NCI-H187 treated with DMSO at 0.1 percent for 48 hours (cell line): ENCODE measurements at regions not wholly inside any gene's neighbourhood (a gene's known extent, or its start where the extent isn't known, plus 50 kb on each side); places are given as distances from the start of the nearest gene placed in this dataset.
"Not testable (repeated sequence)": the region's sequence is repeated elsewhere in the genome, so short reads cannot be mapped to it uniquely, and the experiment has no call there.

Experiments
- DNase-seq: peaks from one replicate; lab custom pipeline; 2025; lab: John Stamatoyannopoulos, UW

DNA sequence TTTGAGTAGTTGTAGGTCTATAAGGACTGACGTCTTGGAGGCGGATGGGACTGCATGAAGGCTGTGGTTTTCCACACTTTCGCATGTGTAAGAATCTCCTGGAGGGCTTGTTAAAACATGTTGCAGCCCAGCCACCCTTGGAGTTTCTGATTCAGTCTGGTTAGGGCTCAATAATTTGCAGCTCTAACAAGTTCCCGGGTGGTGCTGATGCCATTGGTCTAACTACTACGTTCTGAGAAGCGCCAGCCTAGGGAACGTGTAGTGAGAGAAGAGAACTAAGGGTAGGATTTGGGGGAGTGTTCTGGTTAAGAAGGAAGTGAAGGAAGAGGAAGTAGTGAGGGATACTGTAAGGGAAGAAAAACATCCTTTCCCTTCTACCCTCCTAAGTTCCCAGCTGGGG is 138.9 kb downstream of the LARP7 start:
- DNase-seq: no peak

DNA sequence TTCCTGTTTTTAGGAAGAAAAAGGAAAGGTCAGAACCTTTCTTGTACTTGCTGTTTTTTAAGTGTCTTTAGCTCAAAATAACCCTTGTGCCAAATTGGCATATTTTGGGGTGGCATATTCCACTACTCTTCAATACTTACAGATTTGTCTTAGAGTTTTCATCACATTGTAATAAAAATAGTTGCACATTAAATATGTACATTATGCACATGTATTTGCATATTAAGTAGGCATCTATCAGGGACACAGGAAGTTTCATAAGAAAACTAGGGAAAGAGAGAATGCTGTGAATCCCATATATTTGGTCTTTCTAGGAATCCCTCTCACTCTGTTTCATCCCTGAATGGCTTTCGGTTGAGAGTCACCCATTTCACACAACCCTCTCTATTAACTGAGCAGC is 139.6 kb downstream of the LARP7 start:
- no peak for DNase-seq

DNA sequence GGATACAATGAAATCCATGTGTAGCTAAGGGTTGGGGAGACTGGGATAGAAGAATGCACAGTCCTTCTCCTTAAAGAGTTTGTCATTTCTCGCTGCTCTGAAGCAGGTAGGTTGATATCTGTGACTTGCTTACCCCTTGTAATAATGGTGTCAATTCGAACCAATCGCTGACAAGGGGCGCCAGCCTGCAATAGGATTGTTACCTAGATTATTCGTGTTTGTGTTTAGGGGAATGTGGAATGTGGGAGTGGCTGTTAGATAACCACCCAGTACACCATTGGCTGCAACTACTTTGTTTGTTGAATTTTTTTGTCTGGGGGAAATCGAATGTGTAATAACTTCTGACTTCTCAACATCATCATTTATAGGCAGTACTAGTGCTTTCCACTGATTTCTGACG is 141.6 kb downstream of the LARP7 start:
- DNase-seq: no peak

DNA sequence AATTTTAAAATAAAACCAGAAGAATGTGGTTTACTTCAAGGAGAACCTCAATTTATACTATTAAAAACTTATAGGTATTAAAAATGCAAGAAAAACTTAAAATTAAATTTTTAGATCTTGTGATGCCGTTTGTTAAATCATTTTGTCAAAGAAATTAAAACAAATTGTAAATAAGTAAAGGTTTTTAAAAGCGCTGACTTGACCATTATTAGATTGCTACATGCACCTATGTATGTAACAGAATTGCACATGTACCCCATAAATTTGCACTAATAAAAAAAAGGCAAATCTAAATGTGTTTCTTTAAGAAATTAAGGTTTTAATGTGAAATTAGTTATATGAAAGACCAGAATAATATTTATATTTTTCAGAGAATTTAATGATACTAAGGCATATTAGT is 156.1 kb downstream of the LARP7 start:
- DNase-seq: no peak

DNA sequence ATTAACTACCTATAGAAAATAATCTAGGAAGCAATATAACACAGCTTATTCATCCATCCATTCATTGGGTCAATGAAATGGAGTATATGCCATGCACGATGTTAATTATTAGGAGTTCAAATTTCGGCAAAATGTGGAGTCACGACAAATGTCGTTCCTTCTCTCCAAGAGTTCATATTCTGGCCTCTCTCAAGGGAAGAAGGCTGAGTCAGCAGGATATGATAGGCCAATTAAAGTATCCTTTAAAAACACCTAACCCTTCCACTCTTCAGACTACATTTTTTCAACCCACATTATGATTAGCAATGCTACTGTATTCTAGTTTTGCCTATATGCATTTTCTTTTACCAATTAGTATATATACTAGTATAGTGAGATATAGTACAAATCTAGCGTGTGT is 163.1 kb downstream of the LARP7 start:
- DNase-seq: no peak

DNA sequence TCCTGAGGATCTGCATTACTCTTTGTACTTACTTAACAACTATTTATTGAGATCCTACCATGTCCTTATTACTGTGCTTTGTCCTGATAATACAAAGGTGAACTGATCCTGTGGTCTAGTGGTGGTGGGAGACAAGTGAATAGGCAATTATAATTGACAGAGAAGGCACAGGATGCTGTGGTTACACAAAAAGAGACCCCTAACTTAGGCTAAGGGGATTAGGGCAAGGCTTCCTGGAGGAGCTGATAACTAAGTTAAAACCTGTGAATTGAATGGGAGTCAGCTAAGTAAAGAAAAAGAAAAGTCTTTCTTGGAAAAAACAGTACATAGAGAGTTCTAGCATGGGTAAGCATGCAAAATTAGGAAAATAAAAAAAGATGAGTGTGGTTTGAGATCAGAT is 164.4 kb downstream of the LARP7 start:
- DNase-seq: no peak

DNA sequence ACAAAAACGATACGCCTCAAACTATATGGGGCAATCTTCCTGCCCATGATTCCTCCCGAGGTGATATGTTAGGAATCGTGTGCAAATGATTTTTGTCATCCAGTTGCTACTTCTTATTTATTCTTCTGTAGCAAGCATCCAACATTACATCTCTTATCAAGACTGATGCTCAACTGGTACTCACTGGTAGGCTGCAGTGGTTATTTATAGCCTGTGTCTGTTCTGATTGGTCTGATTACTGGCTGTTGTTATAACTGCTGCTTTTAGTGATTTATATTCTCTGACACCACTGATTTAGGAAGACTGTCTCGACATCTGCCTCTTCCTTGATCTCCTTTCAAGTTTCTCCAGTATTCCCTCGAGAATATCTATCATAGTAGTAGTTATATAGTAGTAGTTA is 165.8 kb downstream of the LARP7 start:
- DNase-seq: no peak

DNA sequence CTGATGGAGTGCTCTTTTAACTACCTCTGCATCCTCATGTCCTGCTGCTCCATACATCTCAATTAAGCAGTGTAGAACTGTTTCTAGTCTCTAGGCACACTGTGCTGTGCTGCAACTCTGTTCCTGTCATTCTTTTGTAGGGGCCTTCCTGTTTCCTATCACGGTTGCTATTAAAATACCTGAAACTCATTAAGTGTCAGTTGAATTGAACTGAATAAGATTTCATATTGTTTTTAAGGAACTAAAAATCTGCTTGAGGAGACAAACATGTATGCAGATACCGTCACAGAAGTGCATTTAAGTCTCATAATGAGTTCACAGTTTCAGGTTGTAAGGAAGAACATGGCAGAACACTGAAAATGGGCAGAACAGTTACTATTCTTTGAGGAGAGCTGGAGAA is 170.1 kb downstream of the LARP7 start:
- DNase-seq: no peak

DNA sequence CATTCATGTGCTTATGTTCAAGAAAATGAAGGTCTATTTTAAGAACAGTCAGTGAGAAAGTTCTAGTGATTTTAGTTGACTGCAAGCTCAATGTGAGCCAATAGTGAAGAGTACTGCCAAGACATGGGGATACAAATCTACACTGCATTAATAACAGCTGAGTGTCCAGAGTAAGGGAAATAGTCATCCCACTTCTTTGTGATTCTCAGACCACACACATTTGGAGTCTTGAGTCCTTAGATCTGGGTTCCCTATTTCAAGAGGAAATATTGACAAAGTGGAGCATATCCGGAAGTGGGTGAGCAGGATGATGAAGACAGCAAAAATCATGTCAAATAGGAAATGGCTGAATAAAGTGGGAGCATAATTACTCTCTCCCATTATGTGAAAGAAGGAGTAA is 171.1 kb downstream of the LARP7 start:
- DNase-seq: no peak

DNA sequence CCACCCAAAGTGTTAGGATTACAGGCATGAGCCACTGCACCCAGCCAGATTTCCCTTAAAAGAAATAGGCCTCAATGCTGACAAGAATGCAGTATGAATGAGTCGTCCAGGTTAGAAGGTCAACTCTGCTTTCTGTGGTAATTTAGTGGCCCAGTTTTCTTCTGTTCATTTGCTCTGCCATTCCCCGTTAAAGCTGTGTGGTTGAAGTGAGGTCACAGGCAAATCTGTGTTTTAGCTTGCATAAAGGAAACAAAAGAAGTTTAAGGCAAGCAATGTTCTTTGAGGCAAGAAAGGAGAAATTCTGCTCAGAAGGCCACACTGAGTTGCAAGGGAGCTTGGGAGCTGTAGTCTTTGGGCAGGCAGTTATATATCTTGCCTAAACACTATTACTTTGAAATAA is 176.8 kb downstream of the LARP7 start:
- DNase-seq: no peak

DNA sequence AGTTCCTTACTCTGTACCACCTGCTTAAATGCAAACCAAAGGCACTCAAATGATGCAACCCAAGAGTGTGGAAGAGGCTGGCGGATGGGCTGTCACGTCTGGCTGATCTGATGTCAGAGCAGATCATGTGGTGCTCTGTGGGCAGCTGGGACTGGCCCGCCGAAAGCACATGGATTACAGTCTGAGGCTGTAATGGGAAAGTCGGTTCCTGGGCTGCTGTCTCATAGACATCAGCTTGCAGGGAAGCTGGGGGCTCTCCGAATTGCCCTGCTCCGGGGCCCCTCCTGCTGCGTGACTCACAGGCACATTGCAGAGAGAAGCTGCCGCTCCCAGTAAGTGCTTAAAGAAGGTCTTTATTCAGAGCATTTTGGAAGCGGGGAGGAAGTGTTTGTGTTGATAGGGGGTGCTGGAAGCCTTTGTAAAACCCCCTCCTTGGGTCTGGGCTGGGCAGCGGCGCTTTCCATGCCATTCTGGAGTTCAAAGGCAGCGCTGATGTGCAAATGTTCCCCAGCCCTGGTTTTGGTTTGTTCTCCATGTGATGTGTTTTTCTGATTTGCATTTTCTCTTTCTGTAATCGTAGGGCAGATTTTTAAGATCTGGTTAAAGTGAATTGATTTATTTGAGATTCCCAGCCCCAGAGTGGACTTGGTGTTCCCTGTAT is 181.1 kb downstream of the LARP7 start:
- DNase-seq: no peak

DNA sequence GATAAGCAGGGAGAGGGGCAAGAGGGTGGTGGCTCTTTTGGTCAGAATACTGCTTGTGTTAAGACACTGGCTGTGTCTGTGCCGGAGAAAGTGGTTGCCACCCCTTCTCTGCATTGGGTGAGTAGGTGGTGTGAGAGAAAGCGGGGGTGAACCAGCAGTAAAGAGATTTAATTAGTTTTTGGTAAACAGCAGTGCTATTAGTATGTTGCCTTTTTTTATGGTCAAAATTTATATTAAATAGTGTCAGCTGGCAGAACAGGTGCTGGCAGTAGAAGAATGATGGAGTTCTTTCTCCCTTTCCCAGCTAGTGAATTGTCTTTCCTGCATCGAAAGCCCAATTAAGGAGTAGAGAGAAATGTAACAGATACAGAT is 181.6 kb downstream of the LARP7 start:
- DNase-seq: no peak

DNA sequence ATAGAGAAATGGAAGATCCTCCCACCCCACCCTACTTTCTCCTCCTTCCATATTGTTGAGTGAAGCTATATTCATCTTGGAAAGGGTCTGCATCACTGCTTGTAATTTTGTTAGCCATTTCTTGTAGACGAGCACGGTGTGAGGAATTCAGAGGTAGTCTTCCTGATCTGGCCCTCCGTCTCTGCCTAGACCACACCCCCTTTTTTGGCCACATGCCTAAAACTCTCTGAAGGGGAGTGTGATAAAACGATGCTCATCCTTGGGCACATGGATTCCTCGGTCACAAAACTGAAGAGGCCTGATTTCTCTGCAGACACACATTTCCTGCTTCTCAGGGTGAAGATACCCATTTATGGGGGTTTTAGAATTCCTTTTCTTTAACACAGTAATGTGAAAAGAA is 182.8 kb downstream of the LARP7 start:
- DNase-seq: no peak

DNA sequence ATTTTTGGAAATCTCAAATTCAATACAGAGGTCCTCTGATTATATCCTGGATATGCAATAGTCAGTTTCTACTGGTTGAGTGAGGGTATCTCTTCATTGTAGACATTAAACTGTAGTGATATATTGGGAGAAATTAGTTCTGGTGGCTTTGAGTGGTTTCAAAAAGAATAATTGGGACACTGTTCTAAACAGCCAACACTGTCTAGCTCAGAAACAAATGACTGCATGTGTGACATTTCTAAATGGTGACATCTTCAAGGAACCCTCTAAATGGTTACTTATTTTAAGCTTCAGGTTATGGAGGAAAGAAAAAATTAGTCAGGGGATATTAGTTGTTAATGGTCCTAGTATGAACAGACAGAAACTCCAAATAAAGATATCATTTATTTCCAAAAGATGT is 186.2 kb downstream of the LARP7 start:
- no peak for DNase-seq

DNA sequence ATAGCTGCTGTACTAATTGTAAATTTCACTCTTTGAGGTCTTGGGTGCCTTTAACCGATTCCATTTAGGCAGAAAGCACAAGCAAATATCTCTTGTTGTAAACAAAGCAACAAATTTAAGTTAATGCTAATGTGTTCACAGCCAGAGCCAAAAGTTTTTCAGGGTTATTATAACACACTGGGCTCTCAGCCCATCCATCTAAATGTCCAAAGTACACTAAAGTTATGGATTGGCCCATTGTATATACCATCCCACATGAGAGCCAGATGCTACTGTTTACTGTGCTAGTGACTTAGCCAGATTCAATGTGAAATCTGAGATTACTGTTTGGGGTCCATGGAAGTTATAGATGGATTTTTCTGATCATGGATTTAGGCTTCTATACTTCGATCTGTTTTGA is 186.7 kb downstream of the LARP7 start:
- no peak for DNase-seq

DNA sequence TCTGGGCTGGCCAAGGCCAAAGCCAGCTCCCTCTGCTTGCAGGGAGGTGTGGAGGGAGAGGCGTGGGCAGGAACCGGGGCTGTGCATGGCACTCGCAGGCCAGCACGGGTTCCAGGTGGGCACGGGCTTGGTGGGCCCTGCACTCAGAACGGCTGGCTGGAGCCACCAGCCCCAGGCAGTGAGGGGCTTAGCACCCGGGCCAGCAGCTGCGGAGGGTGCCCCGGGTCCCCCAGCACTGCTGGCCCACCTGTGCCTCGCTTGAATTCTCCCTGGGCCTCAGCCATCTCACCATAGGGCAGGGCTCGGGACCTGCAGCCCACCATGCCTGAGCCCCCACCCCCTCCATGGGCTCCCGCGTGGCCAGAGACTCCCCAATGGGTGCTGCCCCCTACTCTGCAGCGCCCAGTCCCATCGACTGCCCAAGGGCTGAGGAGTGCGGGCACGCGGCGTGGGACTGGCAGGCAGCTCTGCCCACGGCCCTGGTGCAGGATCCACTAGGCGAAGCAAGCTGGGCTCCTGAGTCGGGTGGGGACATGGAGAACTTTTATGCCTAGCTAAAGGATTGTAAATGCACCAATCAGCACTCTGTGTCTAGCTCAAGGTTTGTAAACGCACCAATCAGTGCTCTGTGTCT is 193.9 kb downstream of the LARP7 start:
- no peak for DNase-seq

DNA sequence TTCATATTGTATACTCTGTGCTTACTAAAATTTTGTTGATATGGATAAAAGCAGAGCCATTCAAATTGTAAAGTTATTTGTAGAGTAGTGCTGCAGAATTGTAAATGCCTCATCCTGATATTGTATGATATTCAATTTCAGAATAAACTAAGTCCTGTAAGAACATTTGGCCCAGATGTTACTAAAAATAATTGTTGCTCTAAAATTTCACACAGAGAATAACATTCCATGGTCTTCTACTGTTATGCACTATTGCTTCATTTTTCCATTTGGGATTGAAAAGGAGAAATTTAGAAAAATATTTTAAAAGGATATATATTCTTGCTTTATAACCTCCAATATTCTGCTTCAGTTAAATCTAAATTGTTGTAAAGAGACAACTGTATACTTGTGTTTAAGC is 195.6 kb downstream of the LARP7 start:
- DNase-seq: no peak

DNA sequence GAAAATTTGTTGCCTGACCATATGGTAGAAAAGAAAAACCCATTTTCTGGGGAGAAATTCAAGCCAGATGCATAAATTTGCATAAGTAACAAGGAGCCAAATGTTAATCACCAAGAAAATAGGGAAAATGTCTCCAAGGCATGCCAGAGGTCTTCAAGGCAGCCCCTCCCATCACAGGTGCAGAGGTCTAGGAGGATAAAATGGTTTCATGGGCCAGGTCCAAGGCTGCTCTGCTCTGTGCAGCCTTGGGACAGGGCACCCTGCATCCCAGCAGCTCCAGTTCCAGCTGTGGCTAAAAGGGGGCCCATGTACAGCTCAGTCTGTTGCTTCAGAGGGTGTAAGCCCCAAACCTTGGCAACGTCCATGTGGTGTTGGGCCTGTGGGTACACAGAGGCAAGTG is 200.0 kb downstream of the LARP7 start:
- no peak for DNase-seq

DNA sequence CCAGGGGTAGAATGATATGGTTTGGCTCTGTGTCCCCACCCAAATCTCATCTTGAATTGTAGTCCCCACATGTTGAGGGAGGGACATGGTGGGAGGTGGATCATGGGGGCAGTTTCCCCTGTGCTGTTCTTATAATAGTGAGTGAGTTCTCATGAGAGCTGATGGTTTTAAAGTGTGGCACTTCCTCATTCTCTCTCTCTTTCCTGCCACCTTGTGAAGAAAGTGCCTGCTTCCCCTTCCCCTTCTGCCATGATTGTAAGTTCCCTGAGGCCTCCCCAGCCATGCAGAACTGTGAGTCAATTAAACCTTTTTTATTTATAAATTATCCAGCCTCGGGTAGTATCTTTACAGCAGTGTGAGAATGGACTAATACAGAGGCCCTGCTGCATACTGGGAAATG is 201.1 kb downstream of the LARP7 start:
- DNase-seq: not testable (repeated sequence)

DNA sequence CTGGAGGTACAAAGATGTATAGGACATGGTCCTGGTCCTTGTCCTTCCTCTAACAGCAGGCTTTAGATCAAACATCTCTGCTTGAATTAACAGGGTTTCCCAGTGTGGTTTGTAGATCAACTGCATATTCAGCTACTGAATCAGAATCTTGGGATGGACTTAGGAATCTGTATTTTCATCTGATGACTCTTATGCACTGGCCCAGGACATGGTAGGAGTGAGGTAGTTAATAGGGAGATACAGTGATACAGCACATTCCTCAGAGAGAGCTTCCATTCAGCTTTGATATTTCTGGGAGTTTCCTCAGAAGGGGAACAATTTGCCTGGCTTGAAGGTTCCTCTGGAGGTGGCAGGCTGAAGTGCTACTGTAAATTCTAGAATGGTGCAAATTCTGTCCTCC is 203.1 kb downstream of the LARP7 start:
- DNase-seq: no peak

DNA sequence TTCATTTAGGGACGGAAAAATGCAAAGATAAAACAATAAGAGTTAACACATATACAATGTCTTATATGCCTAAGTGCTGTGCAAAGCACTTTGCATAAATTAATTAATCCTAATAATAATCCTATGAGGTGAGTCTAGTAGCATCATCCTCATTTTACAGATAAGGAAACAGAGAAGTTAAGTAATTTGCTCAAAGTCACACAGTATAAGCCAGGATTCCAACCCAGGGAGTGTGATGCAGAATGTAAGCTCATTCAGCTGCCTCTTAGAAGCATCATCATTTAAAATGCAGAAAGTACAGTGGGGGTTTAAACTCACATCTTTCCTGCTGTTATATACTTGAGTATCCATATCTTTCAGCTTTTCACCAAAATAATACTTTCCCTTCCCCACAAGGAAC is 203.7 kb downstream of the LARP7 start:
- no peak for DNase-seq

DNA sequence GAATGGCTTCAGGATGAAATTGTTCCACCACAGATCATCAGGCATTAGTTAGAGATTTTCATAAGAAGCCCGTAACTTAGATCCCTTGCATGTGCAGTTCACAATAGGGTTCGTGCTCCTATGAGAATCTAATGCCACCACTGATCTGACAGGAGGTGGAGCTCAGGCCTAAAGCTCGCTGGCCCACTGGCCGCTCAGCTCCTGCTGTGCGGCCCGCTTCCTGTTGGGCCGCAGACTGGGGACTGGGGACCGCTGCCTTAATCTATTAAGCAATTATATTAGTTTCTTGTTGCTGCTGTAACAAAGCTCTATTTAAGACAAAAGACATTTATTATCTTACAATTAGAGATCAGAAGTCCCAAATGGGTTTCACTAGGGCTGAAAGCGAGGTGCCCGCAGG is 205.6 kb downstream of the LARP7 start:
- DNase-seq: no peak

DNA sequence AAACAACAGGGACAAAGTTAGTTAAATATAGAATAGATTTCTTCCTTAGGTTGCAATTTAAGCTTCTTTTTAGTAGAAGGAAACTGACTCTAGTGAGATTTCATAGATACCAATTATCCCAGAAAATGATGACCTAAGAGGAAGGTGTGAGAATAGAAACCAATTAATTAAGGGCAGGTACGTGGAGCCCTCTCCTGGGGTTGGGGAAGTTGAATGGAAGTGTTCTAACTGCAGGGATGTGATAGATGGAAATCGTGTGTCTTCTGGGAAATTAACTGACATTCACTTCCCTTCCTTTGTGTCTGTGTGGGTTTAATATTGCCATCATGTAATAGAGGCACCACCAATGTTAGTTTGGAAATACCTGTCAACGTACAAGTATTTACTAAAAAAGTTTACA is 204.1 kb upstream of the ANK2 start:
- DNase-seq: no peak

DNA sequence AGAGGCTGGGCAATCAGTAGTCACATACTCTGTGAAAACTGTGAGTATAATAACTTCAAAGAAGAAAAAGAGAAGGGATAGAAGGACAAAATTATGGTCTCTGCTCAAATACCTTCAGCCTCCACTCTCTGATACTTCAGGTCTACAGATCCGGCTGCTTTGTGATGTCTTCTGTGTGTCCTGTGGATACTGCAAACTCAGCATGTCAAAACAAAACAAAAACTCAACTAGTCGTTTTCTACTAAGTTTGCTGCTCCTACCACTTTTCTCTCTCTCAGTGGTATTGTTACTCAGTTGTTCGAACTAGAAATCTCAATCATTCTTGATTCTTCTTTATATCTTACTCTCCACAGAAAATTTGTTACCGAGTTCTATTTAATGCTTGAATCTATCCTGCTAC is 202.4 kb upstream of the ANK2 start:
- DNase-seq: no peak
